ENCODE measurements at regions not wholly inside any gene's neighbourhood (a gene's known extent, or its start where the extent isn't known, plus 50 kb on each side); places are given as distances from the start of the nearest gene placed in this dataset.
"Not testable (repeated sequence)": the region's sequence is repeated elsewhere in the genome, so short reads cannot be mapped to it uniquely, and the experiment has no call there.

DNA sequence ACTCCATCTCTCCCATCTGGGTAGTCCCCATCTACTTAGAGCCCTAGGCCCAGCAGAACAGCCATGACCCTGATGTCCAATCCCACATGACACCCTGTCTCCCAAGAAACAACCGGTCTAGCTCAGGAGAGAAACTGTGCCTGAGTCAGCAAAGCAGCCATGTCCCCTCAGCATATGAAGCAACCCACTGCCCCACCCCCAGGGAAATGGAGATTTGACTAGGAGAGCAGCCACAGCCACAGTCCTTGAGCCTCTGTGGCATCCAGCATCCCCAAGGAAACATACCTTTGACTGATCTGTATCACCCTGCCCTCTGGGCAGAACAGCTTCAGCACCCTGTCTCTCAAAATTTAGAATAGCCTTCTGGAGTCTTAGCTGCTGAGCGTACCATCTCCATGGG, 641.9 kb upstream of the FBXO33 start:
- DNase-seq = no peak

GRCh38 chr14:40072175-40072574, 639.9 kb upstream of the FBXO33 start:
- no peak for DNase-seq

GRCh38 chr14:40058901-40059897, 627.0 kb upstream of the FBXO33 start:
- no peak for DNase-seq

DNA sequence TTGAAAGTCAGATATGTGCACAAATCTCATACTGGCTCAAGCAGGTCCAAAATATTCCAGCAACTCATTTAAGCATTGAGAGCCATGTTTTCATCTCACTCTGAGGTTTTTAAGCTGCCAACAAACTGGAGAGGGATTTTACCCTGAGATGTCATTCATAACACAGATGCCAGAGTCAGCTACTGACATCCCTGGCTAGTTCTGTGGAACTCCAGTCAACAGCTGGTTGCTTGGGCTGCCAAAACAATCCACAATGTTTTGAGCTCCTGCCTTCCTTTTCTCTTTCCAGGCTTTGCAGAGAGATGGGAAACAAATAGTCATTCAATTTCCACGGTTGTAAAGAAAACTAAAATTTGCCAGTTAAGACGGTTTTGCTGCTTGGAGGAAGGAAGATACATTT, 621.2 kb upstream of the FBXO33 start:
- no peak for DNase-seq

DNA sequence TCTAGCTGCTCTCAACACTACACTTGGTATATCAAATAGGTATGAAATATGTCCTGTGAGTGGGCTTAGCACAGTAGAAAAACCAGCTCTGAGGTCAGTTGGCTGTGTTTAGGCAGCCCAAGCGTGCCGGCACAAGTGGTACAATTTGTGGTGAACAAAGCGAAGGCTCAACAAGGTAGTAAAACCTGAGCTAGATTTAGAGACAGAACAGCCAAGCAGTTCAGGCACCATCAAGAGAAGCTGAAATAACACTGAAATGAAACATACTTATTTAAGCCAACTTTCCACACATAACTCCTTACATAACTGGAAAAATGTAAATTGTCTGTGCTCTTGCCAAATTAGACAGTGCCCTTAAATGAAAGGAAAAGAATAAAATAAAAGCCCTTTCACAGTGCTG, 596.8 kb upstream of the FBXO33 start:
- no peak for DNase-seq

GRCh38 chr14:40025101-40025500, 592.9 kb upstream of the FBXO33 start:
- no peak for DNase-seq

GRCh38 chr14:40010961-40011360, 578.7 kb upstream of the FBXO33 start:
- DNase-seq = no peak

DNA sequence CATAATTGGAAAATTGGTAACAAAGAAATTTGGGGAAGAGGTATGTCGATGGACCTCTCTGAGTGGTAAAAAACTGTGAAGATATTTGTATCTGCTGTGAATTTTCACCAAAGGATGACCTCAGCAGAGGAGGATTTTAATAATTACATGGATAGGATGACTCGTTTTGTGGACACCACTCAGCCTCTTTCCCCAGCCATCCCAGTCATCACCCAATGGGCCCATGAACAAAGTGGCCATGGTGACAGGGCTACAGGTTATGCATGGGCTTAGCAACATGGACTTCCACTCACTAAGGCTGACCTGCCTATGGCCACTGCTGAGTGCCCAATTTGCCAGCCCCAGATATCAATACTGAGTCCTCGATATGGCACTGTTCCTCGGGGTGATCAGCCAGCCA, 577.5 kb upstream of the FBXO33 start:
- no peak for DNase-seq

- not testable (repeated sequence) for DNase-seq
Observed at GRCh38 chr14:40008345-40008744, 576.1 kb upstream of the FBXO33 start.

DNA sequence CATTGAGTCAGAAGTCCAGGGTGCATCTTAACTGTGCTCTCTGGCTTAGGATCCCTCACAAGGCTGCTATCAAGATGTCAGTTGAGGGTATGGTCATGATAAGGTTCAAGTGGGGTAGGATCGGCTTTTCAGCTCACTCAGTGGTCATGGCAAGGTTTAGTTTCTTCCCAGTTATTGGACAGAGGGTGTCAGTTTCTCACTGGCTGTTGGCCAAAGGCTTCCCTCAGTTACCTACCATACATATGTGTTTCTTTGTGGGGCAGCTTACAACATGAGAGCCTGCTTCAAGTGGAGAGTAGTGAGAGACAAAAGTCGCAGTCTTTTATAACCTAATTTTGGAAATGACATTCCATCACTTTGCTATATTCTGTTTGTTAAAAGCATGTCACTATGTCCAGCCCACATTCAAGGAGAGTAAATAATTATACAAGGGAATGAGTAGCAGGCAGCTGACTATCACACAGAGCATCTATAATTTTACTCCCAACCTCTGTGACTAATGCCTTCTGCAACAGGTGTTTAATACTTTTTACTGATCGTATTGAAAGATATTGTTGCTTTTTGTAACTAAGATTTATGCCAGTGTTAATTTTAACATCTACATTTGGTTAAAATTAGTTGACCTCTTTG, 572.8 kb upstream of the FBXO33 start:
- no peak for DNase-seq

DNA sequence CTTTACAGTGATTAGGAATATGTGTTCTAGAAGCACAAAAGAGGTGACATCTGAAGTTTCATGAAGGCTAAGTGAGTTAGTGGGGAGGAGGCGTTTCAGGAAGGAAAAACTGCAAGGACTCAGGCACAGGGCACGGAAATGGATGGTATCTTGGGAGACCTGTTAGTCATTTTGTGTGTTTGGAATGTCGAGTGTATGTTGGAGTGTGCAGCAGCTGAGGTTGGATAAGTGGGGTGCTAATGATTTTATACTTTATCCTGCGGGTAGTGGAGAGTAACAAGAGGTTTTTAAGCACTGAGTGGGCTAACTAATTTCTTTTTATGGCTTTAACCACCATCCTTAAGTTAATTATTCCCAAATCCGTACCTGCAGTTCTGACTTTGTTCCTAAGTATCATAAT, 571.5 kb upstream of the FBXO33 start:
- DNase-seq = no peak

DNA sequence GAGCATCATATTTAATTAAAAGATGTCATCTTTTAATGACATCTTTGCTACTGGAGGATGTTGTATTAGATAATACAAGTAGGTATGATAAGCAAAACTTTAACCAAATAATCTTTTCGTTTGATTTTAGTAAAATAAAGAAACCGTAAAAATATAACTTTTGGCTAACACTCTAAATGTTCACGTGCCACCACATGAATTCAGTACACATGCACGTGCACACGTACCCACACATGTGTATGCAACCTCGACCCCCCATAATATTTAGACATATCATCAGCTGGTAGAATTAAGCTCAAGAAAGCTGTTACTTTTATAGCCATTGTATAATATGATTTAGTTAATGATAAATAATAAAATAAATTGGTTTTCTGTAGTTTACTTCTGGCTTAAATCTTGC, 566.6 kb upstream of the FBXO33 start:
- no peak for DNase-seq

DNA sequence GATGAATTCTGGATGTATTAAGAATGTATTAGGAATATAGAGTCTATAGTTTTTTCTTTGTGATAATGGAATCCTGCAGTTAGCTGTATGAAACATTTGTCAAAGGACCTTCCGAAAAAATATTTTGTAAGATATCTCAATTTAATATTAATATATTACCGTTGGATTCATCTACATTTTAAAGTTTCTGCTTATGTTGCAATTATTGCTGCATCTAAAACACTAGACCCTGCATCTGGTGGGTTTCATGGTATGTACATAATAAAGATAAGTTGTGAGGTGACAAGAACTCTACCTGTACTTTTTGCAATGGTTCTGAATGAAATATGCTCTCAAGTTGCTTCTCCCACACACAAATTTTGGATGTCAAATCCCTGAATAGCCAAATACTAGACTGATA, 565.9 kb upstream of the FBXO33 start:
- DNase-seq = no peak

GRCh38 chr14:39991041-39991440, 558.8 kb upstream of the FBXO33 start:
- peak; percentile 56 for DNase-seq

DNA sequence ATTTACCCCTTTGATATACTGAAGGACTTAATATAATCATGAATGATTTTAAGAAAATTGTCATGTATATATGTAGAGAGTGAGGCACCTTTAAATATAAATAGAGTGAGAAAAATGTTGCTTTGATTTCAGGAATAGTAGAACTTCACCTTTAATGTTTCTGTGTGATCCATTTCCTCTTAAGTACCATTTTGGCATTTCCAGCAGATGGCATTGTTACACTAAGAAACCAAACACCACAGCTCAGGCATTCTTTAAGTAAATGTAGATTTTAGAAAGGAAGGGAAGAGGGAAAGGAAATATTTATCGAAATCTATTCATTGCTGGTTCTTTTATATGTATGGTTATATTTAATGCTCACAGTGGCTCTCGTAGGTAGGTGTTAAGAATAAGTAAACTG, 556.7 kb upstream of the FBXO33 start:
- DNase-seq = peak; percentile 48

DNA sequence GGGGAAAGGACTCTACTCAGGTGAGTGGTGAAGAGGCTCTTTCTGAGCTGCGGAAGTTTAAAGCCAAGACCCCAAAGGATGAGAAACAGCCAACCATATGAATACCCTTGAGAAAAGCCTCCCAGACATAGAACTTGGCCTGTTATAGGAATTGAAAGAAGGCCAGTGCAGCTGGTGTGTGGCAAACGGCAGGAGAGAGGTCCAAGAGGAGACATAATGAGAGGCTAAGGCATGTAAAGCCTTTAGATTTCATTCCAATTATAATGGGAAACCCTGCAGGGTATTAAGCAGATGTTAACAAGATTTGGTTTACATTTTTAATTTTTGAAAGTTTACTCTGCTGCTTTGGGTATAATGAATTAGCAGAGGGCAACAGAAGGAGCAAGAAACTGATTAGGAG, 552.1 kb upstream of the FBXO33 start:
- no peak for DNase-seq

DNA sequence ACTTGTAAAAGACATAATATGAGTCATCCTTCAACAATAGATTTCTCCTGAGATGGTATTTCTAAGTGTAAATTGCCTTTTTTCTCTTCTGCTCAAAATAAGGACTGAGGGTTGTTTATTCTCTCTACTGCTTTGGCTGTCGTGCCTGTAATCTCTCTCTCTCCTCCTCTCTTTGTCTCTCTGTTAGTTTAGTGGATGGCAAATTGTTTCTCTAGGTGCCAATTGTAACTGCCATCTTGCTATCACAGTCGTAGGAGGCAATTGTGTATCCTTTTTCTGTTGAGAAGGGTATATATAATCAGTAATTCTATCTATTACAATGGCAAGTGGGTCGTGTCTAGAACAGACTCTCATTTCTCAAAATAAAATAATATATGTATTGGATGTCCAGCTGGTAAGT, 545.0 kb upstream of the FBXO33 start:
- no peak for DNase-seq

- no peak for DNase-seq
Observed at GRCh38 chr14:39974036-39974435, 541.8 kb upstream of the FBXO33 start.

DNA sequence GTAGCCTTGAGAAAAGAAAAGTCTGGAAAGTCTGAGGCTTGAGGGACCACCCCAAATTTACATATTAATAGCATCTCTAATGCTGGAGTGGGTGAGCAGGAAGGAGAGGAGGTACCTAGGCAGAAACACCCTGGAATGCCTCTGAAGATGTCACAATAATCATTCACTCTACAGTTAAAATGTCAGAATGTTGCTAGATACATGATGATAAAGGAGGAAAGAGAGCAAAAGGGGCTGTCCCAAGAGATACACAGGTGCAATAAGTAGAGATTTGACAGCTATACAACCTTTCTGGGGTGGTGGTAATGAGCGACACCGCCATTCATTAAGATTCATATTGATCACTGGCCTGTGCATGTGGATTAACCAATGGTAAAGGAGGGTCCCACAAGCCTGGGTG, 540.5 kb upstream of the FBXO33 start:
- no peak for DNase-seq

- DNase-seq = no peak
Observed at GRCh38 chr14:39967885-39968284, 535.7 kb upstream of the FBXO33 start.

- DNase-seq = no peak
Observed at GRCh38 chr14:39957987-39958386, 525.8 kb upstream of the FBXO33 start.

- no peak for DNase-seq
Observed at GRCh38 chr14:39957290-39957689, 525.1 kb upstream of the FBXO33 start.

DNA sequence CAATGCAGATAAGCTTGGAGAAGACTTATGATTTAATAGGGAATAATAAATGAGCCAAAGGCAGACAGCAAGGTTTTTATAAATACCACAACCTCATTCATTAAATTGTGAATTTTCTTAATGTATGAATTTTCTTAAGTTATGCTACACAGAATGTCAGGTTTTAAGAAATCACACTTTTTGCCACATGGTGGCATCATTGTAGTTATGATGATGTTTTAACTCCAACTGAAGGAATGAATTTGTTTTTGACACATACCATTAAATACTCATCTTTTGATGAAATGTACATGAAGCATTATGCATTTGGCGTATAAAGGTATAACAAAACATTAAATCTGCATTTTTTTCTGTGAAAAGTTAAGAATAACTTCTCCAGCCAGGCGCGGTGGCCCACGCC, 524.1 kb upstream of the FBXO33 start:
- no peak for DNase-seq

DNA sequence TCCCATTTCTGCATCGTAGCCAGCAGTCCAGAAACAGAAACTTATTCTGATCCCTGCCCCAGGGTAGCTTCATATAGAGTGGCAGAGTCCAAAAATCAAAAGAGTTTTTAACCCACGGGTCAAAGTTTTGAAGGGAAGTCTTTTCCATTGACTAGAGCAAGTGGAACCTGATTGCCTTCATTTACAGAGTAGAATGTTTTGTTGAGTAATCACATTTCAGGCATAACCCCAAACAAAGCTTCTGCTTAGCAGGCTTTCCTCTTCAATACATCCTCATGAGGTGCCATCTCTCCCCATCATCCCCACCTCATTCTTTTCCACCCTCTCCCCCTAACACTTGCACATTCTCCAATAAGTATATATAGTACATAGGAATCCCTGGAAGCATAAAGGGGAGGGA, 516.0 kb upstream of the FBXO33 start:
- DNase-seq = no peak

GRCh38 chr14:39946807-39947206, 514.6 kb upstream of the FBXO33 start:
- DNase-seq = no peak

Data from SHP77 treated with DMSO at 0.1 percent for 48 hours (cell line).